ENCODE measurements at regions not wholly inside any gene's neighbourhood (a gene's known extent, or its start where the extent isn't known, plus 50 kb on each side); places are given as distances from the start of the nearest gene placed in this dataset.

DNA sequence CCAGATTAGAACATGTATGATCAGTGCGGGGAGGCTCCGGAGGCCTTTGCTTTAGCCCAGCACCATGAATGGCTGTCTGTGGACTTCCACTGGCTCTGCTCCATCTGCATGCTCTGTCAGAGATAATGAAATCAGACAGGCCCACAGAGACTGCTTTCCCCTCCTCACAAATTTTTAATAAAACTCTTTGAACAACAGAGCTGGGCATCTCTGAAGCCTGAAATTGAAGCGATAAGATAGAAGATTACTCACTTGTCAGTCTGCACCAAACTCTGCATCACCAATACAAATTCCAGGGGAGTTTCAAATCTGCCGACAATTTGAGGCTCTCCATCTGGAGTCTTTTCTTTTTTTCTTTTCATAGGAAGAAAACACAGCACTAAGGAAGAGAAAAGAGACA lies 110.0 kb downstream of the DYRK2 start:
- no peaks in the 10 kb centered on the region for H3K9me3 ChIP-seq
- no peaks in the 10 kb centered on the region for H3K36me3 ChIP-seq
- peaks cover 0 to 20% (median 0%) of the 10 kb centered on the region in 3 donors for H3K4me1 ChIP-seq
- no peaks in the 10 kb centered on the region for H3K27me3 ChIP-seq
- 51% methylated on average over 4 of the region's 4 CpGs; no CpG with 5 or more reads in 1 of the 2 donors for WGBS, 2 donors (ENCODE audit: low coverage in 1 of 2)
- TF ChIP-seq POLR2AphosphoS5 (IDR thresholded peaks at IDR 0.05): no peak
- TF ChIP-seq POLR2A (IDR thresholded peaks at IDR 0.05): no peak
- no peak for TF ChIP-seq EP300 (IDR thresholded peaks at IDR 0.05)
- TF ChIP-seq, protein P1, sequence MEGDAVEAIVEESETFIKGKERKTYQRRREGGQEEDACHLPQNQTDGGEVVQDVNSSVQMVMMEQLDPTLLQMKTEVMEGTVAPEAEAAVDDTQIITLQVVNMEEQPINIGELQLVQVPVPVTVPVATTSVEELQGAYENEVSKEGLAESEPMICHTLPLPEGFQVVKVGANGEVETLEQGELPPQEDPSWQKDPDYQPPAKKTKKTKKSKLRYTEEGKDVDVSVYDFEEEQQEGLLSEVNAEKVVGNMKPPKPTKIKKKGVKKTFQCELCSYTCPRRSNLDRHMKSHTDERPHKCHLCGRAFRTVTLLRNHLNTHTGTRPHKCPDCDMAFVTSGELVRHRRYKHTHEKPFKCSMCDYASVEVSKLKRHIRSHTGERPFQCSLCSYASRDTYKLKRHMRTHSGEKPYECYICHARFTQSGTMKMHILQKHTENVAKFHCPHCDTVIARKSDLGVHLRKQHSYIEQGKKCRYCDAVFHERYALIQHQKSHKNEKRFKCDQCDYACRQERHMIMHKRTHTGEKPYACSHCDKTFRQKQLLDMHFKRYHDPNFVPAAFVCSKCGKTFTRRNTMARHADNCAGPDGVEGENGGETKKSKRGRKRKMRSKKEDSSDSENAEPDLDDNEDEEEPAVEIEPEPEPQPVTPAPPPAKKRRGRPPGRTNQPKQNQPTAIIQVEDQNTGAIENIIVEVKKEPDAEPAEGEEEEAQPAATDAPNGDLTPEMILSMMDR (IDR thresholded peaks at IDR 0.05): no peak
- H3K27ac ChIP-seq: no peak overlapping the region
- no peak for ATAC-seq
- H3K4me3 ChIP-seq: no peak overlapping the region

DNA sequence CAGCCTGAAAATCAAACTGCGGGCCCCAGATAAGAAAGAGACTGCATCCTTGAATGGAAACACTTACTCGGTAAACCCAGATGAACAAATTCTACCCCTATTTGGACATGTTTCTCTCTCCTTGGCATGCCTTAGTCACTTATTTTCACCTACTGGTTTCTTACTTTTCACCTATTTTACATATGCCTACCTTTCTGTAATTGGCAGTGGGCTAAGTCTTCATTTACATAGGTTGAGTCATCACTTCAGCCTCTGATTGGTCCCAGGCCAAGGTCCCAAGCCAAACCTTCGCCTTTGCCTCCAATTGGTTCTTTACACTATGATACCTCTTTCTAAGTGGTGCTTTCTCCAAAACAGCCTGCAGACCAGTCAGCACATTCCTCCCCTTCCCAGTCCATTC lies 111.3 kb downstream of the DYRK2 start:
- 71 to 77% methylated on average over 3 of the region's 3 CpGs for WGBS, 2 donors (ENCODE audit: low coverage in 1 of 2)

DNA sequence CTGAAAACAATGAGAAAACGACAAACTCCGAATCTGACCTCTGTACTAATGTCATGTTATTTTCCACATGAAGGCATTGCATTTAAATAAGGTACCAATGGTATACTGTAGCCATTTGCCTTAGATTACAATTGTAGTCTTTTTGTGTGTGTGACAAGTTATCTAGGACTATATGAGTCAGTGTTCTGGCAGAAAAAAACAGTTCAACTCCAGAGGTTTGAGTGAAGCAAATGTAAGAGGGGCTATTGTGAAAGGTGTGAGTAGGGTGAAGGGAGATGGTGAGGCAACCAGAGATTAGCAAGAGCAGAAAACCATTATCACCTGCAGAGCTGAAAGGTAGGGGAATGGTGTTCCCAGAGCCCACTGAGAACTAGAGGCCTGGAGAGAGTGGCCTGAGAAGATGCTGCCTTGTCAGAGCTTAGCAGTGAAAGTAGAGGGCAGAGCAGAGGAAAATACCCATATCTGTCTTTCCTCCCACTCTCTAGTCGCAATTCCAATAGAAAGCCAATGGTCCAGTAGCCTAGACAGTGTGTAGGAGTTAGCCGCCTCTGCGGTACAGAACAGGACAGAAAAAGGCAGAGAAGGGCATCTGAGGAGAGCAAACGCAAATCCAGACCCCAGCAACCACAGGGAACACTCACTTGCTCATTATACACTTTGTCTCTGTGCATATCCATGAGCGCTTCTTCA lies 112.2 kb downstream of the DYRK2 start:
- no peak overlapping the region for H3K4me3 ChIP-seq
- H3K9me3 ChIP-seq: no peaks in the 10 kb centered on the region
- TF ChIP-seq, protein P1 (IDR thresholded peaks at IDR 0.05): no peak
- TF ChIP-seq EP300 (IDR thresholded peaks at IDR 0.05): no peak
- WGBS, 2 donors (ENCODE audit: low coverage in 1 of 2): 89 to 94% methylated on average over 4 to 7 of the region's 7 CpGs
- H3K36me3 ChIP-seq: no peaks in the 10 kb centered on the region
- peaks cover 0 to under 1% (median 0%) of the 10 kb centered on the region in 3 donors for H3K4me1 ChIP-seq
- H3K27ac ChIP-seq: no peak overlapping the region
- H3K27me3 ChIP-seq: no peaks in the 10 kb centered on the region
- no peak for ATAC-seq

More for the DNA sequence above, 111.3 kb downstream of the DYRK2 start:
- H3K36me3 ChIP-seq: no peaks in the 10 kb centered on the region
- TF ChIP-seq, protein P1 (IDR thresholded peaks at IDR 0.05): no peak
- no peak for TF ChIP-seq EP300 (IDR thresholded peaks at IDR 0.05)
- no peak for TF ChIP-seq POLR2AphosphoS5 (IDR thresholded peaks at IDR 0.05)
- no peak for TF ChIP-seq POLR2A (IDR thresholded peaks at IDR 0.05)
- H3K27me3 ChIP-seq: no peaks in the 10 kb centered on the region
- H3K27ac ChIP-seq: no peak overlapping the region
- no peak for ATAC-seq
- no peak overlapping the region for H3K4me3 ChIP-seq
- H3K4me1 ChIP-seq: peaks cover 0 to 6% (median 0%) of the 10 kb centered on the region in 3 donors
- no peaks in the 10 kb centered on the region for H3K9me3 ChIP-seq

DNA sequence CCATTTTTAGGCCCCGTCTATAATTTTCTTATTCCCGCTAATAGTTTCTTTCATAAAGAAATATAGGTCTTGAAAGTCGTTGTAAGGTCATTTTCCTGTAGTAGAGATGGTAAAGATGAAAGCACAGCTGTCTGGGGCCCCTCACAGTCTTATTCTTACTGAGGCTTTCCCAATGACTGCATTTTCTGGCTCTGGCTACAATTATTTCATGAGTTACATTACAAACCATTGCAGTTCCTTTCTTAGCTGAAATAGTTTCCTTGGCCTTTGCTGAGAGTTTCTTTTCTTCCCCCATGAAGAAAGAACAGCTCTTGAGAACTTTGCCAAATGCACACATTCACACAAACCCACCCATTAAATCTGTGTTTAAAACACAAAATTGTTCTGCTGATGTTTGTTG lies 113.0 kb downstream of the DYRK2 start:
- no peak overlapping the region for H3K27ac ChIP-seq
- TF ChIP-seq POLR2AphosphoS5 (IDR thresholded peaks at IDR 0.05): no peak
- TF ChIP-seq, protein P1 (IDR thresholded peaks at IDR 0.05): no peak
- no peak for TF ChIP-seq POLR2A (IDR thresholded peaks at IDR 0.05)
- TF ChIP-seq EP300 (IDR thresholded peaks at IDR 0.05): no peak
- no peak overlapping the region for H3K4me3 ChIP-seq
- no peaks in the 10 kb centered on the region for H3K9me3 ChIP-seq
- no peaks in the 10 kb centered on the region for H3K36me3 ChIP-seq
- no peak for ATAC-seq
- WGBS, 2 donors (ENCODE audit: low coverage in 1 of 2): 51 to 75% methylated on average over 3 of the region's 3 CpGs
- H3K4me1 ChIP-seq: peaks cover 0 to 9% (median 0%) of the 10 kb centered on the region in 3 donors
- no peaks in the 10 kb centered on the region for H3K27me3 ChIP-seq

DNA sequence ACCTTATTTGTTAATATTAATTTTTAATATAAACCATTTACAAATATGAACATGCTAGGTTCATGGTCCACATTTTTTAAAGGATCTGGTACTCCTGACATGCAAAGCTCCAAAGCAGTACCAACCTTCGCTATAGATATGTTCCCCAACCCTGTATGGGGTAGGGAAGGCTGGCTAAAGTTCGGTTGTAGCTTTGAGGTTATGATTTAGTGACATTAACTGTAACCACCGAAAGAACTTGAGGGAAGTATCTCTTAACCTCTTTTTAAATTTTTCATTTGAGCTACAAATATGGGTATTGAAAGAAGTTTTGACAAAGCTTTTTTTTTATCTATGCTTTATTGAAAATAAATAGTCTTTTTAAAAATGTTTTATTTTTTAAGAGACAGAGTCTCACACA lies 115.5 kb downstream of the DYRK2 start:
- TF ChIP-seq, protein P1 (IDR thresholded peaks at IDR 0.05): no peak
- no peak for TF ChIP-seq EP300 (IDR thresholded peaks at IDR 0.05)
- no peak for TF ChIP-seq POLR2AphosphoS5 (IDR thresholded peaks at IDR 0.05)
- no peak for TF ChIP-seq POLR2A (IDR thresholded peaks at IDR 0.05)

More for the DNA sequence above, 115.5 kb downstream of the DYRK2 start:
- Histone ChIP-seq H3K27ac (no peak overlapping the region), H3K4me3 (no peak overlapping the region), H3K4me1 (peaks cover 0 to 11% (median 0%) of the 10 kb centered on the region in 3 donors), H3K9me3 (no peaks in the 10 kb centered on the region), H3K36me3 (no peaks in the 10 kb centered on the region), H3K27me3 (no peaks in the 10 kb centered on the region)
- no peak for ATAC-seq
- WGBS, 2 donors (ENCODE audit: low coverage in 1 of 2): 100% methylated on average over 3 of the region's 3 CpGs

Data from gastroesophageal sphincter (tissue), 4 donors.